HepG2 (cell line): ENCODE measurements at regions not wholly inside any gene's neighbourhood (a gene's known extent, or its start where the extent isn't known, plus 50 kb on each side); places are given as distances from the start of the nearest gene placed in this dataset.

ENCODE experiments used
- ATAC-seq: fragments of 200-7000 bp; cut with Tn5 transposase; 3 replicates; pipeline ENCODE4 v1.9.1; 2020; ENCODE audit warnings: mild to moderate bottlenecking, moderate library complexity
- BruUV-seq: library from RNA; stranded (reverse); fragments of 400-500 nt; replicated peaks from 2 replicates; lab custom pipeline; 2021; lab: Mats Ljungman, UMichigan
- CTCF ChIA-PET: fragments of 300-600 bp; formaldehyde crosslinking; extraction: SDS; loops from one replicate; lab custom pipeline; 2021; ENCODE audit warnings: low total read pairs, inconsistent platforms, low intra/inter-chr PET ratio; lab: Yijun Ruan, JAX
- POLR2A ChIA-PET: fragments of 350-600 bp; sonication (Branson Sonifier 250); formaldehyde crosslinking; loops from one replicate; lab custom pipeline; 2020; ENCODE audit warnings: antibody characterized with exemption, inconsistent platforms; lab: Yijun Ruan, JAX
- DNase-seq: peaks from one replicate; pipeline ENCODE4 v3.0.0-alpha.2; 2015; ENCODE audit warnings: low spot score
- FAIRE-seq: peaks from 3 replicates; lab custom pipeline; 2011; peaks lifted over from hg19 to GRCh38; lab: Jason Lieb, UNC
- H2AFZ ChIP-seq: one replicate; pipeline ENCODE4 v1.6.1; 2011; ENCODE audit warnings: low read length, inconsistent platforms
- H3K27ac ChIP-seq: fragments of 300-600 bp; 3 replicates; pipeline ENCODE4 v1.8.0; 2011; ENCODE audit warnings: mixed run types, mild to moderate bottlenecking, mixed read lengths, low read length, inconsistent platforms; ENCODE audit not compliant: insufficient read depth; ENCODE audit errors: extremely low read length
- H3K27me3 ChIP-seq, 2 experiments: fragments of 200-600 bp in 1 of 2; 2 replicates in 1 of 2; 3 replicates in 1 of 2; pipeline versions ENCODE4 v1.6.0 to v1.8.0; 2011; ENCODE audit warnings: low read length in 2 of 2, mild to moderate bottlenecking in 2 of 2, moderate library complexity in 2 of 2, inconsistent platforms in 1 of 2; ENCODE audit not compliant: insufficient read depth in 2 of 2, control insufficient read depth in 1 of 2
- H3K36me3 ChIP-seq, 2 experiments: fragments of 200-600 bp in 1 of 2; replicated peaks in 1 of 2; 2 replicates in 1 of 2; 3 replicates in 1 of 2; pipeline versions ENCODE4 v1.5.1 to v1.8.0; 2011; ENCODE audit warnings: low read length in 2 of 2, inconsistent platforms in 1 of 2; ENCODE audit not compliant: insufficient read depth in 2 of 2, control insufficient read depth in 1 of 2
- H3K4me1 ChIP-seq: 2 replicates; pipeline ENCODE4 v1.5.1; 2012; ENCODE audit warnings: low read length, inconsistent platforms; ENCODE audit not compliant: insufficient read depth
- H3K4me2 ChIP-seq: 2 replicates; pipeline ENCODE4 v1.6.0; 2011; ENCODE audit warnings: low read depth, low read length, inconsistent platforms
- H3K4me3 ChIP-seq, 3 experiments: fragments of 200-600 bp in 1 of 3; sonication (generic), shearing (Covaris generic) in 1 of 3; replicated peaks in 1 of 3; 2 replicates each; pipeline ENCODE4 v1.5.1; 2011 to 2016; ENCODE audit warnings: low read length in 3 of 3, inconsistent platforms in 2 of 3, low read depth in 2 of 3, mild to moderate bottlenecking in 2 of 3, control low read depth in 1 of 3, mixed read lengths in 1 of 3; ENCODE audit not compliant: insufficient read depth in 1 of 3
- H3K79me2 ChIP-seq: one replicate; pipeline ENCODE4 v1.6.1; 2011; ENCODE audit warnings: low read length, inconsistent platforms; ENCODE audit not compliant: insufficient read depth
- H3K9ac ChIP-seq: 2 replicates; pipeline ENCODE4 v1.6.0; 2011; ENCODE audit warnings: mild to moderate bottlenecking, low read depth, low read length, inconsistent platforms; ENCODE audit not compliant: insufficient read depth
- H3K9me3 ChIP-seq: 2 replicates; pipeline ENCODE4 v1.5.1; 2012; ENCODE audit warnings: mild to moderate bottlenecking, low read length
- H4K20me1 ChIP-seq: 2 replicates; pipeline ENCODE4 v1.6.0; 2011; ENCODE audit warnings: inconsistent platforms, mild to moderate bottlenecking, low read length, moderate library complexity; ENCODE audit not compliant: insufficient read depth
- ISX ChIP-seq: sonication (generic); formaldehyde crosslinking; conservative IDR thresholded peaks from 2 replicates; pipeline ENCODE4 v1.5.0; 2020; ENCODE audit warnings: missing genetic modification reagents
- MBNL3 ChIP-seq: fragments of 250-450 bp; sonication (Bioruptor Pico); conservative IDR thresholded peaks from 2 replicates; pipeline ENCODE4 v1.8.0; 2022; ENCODE audit warnings: mild to moderate bottlenecking, inconsistent platforms
- SATB2 ChIP-seq: sonication (generic); formaldehyde crosslinking; IDR thresholded peaks from 2 replicates; pipeline ENCODE4 v1.5.0; 2020; ENCODE audit warnings: missing genetic modification reagents
- ZNF232 ChIP-seq: sonication (generic); formaldehyde crosslinking; IDR thresholded peaks from 2 replicates; pipeline ENCODE4 v1.4.0; 2020; ENCODE audit warnings: missing genetic modification reagents, borderline replicate concordance
- ZNF367 ChIP-seq: sonication (generic); formaldehyde crosslinking; IDR thresholded peaks from 2 replicates; pipeline ENCODE4 v1.4.0; 2020; ENCODE audit warnings: missing genetic modification reagents, borderline replicate concordance
- ZNF629 ChIP-seq: sonication (generic); formaldehyde crosslinking; conservative IDR thresholded peaks from 2 replicates; pipeline ENCODE4 v1.5.0; 2020; ENCODE audit warnings: missing genetic modification reagents
- ZNF891 ChIP-seq: sonication (generic); formaldehyde crosslinking; IDR thresholded peaks from 2 replicates; pipeline ENCODE4 v1.5.0; 2020; ENCODE audit warnings: mild to moderate bottlenecking, missing genetic modification reagents
- WGBS: methylation state at CpG from one replicate; pipeline ENCODE4 v1.1.6; 2017; ENCODE audit warnings: low lambda C conversion rate; 5-methylcytosine and 5-hydroxymethylcytosine counted together
- in situ Hi-C: cut with HindIII; loops from 2 replicates; pipeline ENCODE4 v1.10.0; 2017; ENCODE audit warnings: low pct_unique_long_range_greater_than_20kb; ENCODE audit not compliant: extremely low pct_ligation_motif_present
- intact Hi-C: fragments of 100-400 bp; cut with micrococcal nuclease; formaldehyde crosslinking; loops from one replicate; pipeline ENCODE4 v1.10.0; 2022; ENCODE audit not compliant: unreplicated experiment
- TF ChIP-seq, protein P1 (sequence below): sonication (generic); formaldehyde crosslinking; IDR thresholded peaks from 2 replicates; pipeline ENCODE4 v1.4.0; 2020; ENCODE audit warnings: missing genetic modification reagents
- TF ChIP-seq, protein P2 (sequence below): sonication (generic); formaldehyde crosslinking; IDR thresholded peaks from 2 replicates; pipeline ENCODE4 v1.4.0; 2020; ENCODE audit warnings: missing genetic modification reagents
- TF ChIP-seq, protein P3 (sequence below): IDR thresholded peaks from 2 replicates; pipeline ENCODE4 v1.6.1; 2012; ENCODE audit warnings: low read depth, low read length, improper control_type of control experiment
- TF ChIP-seq, protein P4 (sequence below): sonication (generic); formaldehyde crosslinking; IDR thresholded peaks from 2 replicates; pipeline ENCODE4 v1.5.0; 2020; ENCODE audit warnings: missing genetic modification reagents

DNA sequence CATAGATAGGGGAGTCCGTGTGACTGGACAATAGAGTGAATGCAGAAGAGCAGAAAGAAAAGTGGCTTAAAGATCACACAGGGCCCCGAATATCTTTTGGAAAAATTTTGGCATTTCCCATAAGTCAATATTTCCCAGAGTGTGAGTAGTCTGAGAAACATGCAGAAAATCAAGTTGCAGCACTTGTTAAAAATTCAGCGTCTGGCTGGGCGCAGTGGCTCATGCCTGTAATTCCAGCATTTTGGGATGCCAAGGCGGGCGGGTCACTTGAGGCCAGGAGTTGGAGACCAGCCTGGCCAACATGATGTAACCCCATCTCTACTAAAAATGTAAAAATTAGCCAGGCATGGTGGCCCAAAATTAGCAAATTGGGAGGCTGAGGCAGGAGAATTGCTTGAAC lies 227.0 kb downstream of the DRD1 start:
- POLR2A ChIA-PET, result no interaction called here
- no peaks in the 10 kb centered on the region for H4K20me1 ChIP-seq
- H2AFZ ChIP-seq, result no peak overlapping the region
- BruUV-seq, result no TSS peak
- DNase-seq (no peak), FAIRE-seq (no peak), ATAC-seq (no peak)
- intact Hi-C loops (no loop called here), in situ Hi-C loops (no loop called here)
- no peaks in the 10 kb centered on the region for H3K9me3 ChIP-seq
- H3K36me3 ChIP-seq, result no peaks in the 10 kb centered on the region
- no peaks in the 10 kb centered on the region for H3K4me1 ChIP-seq
- H3K79me2 ChIP-seq, result no peaks in the 10 kb centered on the region
- WGBS, result 43% methylated on average over 6 of the region's 6 CpGs
- H3K27ac ChIP-seq, result no peak overlapping the region
- no peak overlapping the region for H3K4me2 ChIP-seq
- peaks cover 0 to 13% of the 10 kb centered on the region in 2 experiments; a peak in 2 of 5 replicates for H3K27me3 ChIP-seq
- H3K9ac ChIP-seq, result no peak overlapping the region
- CTCF ChIA-PET, result no interaction called here
- H3K4me3 ChIP-seq, result no peak overlapping the region
- TF ChIP-seq ZNF367 (CRISPR knock-in tag), result no peak
- TF ChIP-seq, protein P1, sequence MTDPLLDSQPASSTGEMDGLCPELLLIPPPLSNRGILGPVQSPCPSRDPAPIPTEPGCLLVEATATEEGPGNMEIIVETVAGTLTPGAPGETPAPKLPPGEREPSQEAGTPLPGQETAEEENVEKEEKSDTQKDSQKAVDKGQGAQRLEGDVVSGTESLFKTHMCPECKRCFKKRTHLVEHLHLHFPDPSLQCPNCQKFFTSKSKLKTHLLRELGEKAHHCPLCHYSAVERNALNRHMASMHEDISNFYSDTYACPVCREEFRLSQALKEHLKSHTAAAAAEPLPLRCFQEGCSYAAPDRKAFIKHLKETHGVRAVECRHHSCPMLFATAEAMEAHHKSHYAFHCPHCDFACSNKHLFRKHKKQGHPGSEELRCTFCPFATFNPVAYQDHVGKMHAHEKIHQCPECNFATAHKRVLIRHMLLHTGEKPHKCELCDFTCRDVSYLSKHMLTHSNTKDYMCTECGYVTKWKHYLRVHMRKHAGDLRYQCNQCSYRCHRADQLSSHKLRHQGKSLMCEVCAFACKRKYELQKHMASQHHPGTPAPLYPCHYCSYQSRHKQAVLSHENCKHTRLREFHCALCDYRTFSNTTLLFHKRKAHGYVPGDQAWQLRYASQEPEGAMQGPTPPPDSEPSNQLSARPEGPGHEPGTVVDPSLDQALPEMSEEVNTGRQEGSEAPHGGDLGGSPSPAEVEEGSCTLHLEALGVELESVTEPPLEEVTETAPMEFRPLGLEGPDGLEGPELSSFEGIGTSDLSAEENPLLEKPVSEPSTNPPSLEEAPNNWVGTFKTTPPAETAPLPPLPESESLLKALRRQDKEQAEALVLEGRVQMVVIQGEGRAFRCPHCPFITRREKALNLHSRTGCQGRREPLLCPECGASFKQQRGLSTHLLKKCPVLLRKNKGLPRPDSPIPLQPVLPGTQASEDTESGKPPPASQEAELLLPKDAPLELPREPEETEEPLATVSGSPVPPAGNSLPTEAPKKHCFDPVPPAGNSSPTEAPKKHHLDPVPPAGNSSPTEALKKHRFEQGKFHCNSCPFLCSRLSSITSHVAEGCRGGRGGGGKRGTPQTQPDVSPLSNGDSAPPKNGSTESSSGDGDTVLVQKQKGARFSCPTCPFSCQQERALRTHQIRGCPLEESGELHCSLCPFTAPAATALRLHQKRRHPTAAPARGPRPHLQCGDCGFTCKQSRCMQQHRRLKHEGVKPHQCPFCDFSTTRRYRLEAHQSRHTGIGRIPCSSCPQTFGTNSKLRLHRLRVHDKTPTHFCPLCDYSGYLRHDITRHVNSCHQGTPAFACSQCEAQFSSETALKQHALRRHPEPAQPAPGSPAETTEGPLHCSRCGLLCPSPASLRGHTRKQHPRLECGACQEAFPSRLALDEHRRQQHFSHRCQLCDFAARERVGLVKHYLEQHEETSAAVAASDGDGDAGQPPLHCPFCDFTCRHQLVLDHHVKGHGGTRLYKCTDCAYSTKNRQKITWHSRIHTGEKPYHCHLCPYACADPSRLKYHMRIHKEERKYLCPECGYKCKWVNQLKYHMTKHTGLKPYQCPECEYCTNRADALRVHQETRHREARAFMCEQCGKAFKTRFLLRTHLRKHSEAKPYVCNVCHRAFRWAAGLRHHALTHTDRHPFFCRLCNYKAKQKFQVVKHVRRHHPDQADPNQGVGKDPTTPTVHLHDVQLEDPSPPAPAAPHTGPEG (CRISPR knock-in tag), result no peak
- TF ChIP-seq SATB2 (CRISPR knock-in tag), result no peak
- TF ChIP-seq, protein P2, sequence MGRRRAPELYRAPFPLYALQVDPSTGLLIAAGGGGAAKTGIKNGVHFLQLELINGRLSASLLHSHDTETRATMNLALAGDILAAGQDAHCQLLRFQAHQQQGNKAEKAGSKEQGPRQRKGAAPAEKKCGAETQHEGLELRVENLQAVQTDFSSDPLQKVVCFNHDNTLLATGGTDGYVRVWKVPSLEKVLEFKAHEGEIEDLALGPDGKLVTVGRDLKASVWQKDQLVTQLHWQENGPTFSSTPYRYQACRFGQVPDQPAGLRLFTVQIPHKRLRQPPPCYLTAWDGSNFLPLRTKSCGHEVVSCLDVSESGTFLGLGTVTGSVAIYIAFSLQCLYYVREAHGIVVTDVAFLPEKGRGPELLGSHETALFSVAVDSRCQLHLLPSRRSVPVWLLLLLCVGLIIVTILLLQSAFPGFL (CRISPR knock-in tag), result no peak
- no peak for TF ChIP-seq ZNF629 (CRISPR knock-in tag)
- TF ChIP-seq, protein P3, sequence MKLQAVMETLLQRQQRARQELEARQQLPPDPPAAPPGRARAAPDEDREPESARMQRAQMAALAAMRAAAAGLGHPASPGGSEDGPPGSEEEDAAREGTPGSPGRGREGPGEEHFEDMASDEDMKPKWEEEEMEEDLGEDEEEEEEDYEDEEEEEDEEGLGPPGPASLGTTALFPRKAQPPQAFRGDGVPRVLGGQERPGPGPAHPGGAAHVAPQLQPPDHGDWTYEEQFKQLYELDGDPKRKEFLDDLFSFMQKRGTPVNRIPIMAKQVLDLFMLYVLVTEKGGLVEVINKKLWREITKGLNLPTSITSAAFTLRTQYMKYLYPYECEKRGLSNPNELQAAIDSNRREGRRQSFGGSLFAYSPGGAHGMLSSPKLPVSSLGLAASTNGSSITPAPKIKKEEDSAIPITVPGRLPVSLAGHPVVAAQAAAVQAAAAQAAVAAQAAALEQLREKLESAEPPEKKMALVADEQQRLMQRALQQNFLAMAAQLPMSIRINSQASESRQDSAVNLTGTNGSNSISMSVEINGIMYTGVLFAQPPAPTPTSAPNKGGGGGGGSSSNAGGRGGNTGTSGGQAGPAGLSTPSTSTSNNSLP, result no peak
- no peak for TF ChIP-seq ZNF891 (CRISPR knock-in tag)
- TF ChIP-seq ISX (CRISPR knock-in tag), result no peak
- TF ChIP-seq ZNF232 (CRISPR knock-in tag), result no peak
- no peak for TF ChIP-seq MBNL3 (CRISPR knock-in tag)
- TF ChIP-seq, protein P4, sequence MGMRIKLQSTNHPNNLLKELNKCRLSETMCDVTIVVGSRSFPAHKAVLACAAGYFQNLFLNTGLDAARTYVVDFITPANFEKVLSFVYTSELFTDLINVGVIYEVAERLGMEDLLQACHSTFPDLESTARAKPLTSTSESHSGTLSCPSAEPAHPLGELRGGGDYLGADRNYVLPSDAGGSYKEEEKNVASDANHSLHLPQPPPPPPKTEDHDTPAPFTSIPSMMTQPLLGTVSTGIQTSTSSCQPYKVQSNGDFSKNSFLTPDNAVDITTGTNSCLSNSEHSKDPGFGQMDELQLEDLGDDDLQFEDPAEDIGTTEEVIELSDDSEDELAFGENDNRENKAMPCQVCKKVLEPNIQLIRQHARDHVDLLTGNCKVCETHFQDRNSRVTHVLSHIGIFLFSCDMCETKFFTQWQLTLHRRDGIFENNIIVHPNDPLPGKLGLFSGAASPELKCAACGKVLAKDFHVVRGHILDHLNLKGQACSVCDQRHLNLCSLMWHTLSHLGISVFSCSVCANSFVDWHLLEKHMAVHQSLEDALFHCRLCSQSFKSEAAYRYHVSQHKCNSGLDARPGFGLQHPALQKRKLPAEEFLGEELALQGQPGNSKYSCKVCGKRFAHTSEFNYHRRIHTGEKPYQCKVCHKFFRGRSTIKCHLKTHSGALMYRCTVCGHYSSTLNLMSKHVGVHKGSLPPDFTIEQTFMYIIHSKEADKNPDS, result no peak
